Uterus (tissue), 3 donors: ENCODE measurements at regions not wholly inside any gene's neighbourhood (a gene's known extent, or its start where the extent isn't known, plus 50 kb on each side); places are given as distances from the start of the nearest gene placed in this dataset.

ENCODE experiments used
- DNase-seq, 2 donors: peaks; one replicate each; pipeline ENCODE4 v3.0.0-alpha.2; 2019 to 2020
- H3K27ac ChIP-seq, 2 donors: fragments of 200-600 bp; sonication (generic); 1 replicate in 1 of 2; 2 replicates in 1 of 2; pipeline ENCODE4 v1.5.1; 2016 to 2018
- H3K27me3 ChIP-seq, 2 donors: fragments of 200-600 bp; sonication (generic); one replicate each; pipeline ENCODE4 v1.5.1; 2018 to 2019; ENCODE audit warnings: control low read depth in 1 of 2
- H3K36me3 ChIP-seq, 2 donors: fragments of 200-600 bp; sonication (generic); one replicate each; pipeline ENCODE4 v1.5.1; 2019; ENCODE audit warnings: control low read depth in 1 of 2
- H3K4me1 ChIP-seq, 2 donors: fragments of 200-600 bp; sonication (generic); one replicate each; pipeline ENCODE4 v1.5.1; 2018 to 2019; ENCODE audit warnings: control low read depth in 1 of 2
- H3K4me3 ChIP-seq, 2 donors: fragments of 200-600 bp; sonication (generic); 1 replicate in 1 of 2; 2 replicates in 1 of 2; pipeline ENCODE4 v1.5.1; 2018 to 2019; ENCODE audit warnings: mild to moderate bottlenecking in 1 of 2
- H3K9me3 ChIP-seq, 2 donors: fragments of 200-600 bp; sonication (generic); one replicate each; pipeline ENCODE4 v1.5.1; 2019; ENCODE audit warnings: control low read depth in 1 of 2
- POLR2A ChIP-seq, 2 donors: fragments of 450-650 bp; IDR thresholded peaks; one replicate each; pipeline ENCODE4 v1.6.1; 2016; ENCODE audit warnings: antibody characterized with exemption in 2 of 2, mild to moderate bottlenecking in 1 of 2, moderate library complexity in 1 of 2
- intact Hi-C: fragments of 100-400 bp; cut with DNase I; formaldehyde crosslinking; loops from one replicate; pipeline ENCODE4 v1.15.1; 2023; ENCODE audit warnings: low total_unique reads
- TF ChIP-seq, protein P1 (sequence below), 4 experiments: fragments of 200-600 bp in 2 of 4; fragments of 450-650 bp in 2 of 4; sonication (generic) in 2 of 4; IDR thresholded peaks; one replicate each; pipeline ENCODE4 v1.5.1; 2016 to 2019; ENCODE audit warnings: antibody characterized with exemption in 4 of 4, mild to moderate bottlenecking in 2 of 4, moderate library complexity in 1 of 4
- donor health status: DM: yes; HTN: yes; CAD: no.

DNA sequence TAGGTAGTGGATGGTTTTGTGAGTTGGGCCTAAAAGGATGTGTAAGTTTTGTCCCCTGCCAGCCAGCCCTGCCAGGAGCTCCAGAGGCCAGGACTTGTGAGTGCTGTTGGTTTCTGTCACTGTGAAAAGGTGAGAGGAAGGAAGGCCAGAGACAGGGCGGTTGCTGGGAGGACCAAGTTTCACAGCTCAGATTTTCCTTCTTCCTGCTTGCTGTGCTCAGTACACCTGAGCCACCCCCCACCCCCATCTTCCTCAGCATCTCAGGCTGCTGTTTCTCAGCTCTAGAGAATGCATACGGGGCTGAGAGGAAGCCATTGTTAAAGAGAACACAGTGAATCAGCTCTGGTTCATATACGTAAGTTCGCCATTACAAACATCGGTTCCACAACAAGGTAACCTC lies 139.9 kb downstream of the BUB3 start:
- Histone ChIP-seq H3K4me3 (no peak overlapping the region), H3K27ac (no peak overlapping the region), H3K27me3 (no peaks in the 10 kb centered on the region), H3K9me3 (no peaks in the 10 kb centered on the region), H3K36me3 (no peaks in the 10 kb centered on the region), H3K4me1 (no peaks in the 10 kb centered on the region)
- no peak for DNase-seq
- TF ChIP-seq POLR2A (IDR thresholded peaks at IDR 0.05), result no peak
- TF ChIP-seq, protein P1, sequence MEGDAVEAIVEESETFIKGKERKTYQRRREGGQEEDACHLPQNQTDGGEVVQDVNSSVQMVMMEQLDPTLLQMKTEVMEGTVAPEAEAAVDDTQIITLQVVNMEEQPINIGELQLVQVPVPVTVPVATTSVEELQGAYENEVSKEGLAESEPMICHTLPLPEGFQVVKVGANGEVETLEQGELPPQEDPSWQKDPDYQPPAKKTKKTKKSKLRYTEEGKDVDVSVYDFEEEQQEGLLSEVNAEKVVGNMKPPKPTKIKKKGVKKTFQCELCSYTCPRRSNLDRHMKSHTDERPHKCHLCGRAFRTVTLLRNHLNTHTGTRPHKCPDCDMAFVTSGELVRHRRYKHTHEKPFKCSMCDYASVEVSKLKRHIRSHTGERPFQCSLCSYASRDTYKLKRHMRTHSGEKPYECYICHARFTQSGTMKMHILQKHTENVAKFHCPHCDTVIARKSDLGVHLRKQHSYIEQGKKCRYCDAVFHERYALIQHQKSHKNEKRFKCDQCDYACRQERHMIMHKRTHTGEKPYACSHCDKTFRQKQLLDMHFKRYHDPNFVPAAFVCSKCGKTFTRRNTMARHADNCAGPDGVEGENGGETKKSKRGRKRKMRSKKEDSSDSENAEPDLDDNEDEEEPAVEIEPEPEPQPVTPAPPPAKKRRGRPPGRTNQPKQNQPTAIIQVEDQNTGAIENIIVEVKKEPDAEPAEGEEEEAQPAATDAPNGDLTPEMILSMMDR (IDR thresholded peaks at IDR 0.05), result no peak
- intact Hi-C loops, result no loop called here

DNA sequence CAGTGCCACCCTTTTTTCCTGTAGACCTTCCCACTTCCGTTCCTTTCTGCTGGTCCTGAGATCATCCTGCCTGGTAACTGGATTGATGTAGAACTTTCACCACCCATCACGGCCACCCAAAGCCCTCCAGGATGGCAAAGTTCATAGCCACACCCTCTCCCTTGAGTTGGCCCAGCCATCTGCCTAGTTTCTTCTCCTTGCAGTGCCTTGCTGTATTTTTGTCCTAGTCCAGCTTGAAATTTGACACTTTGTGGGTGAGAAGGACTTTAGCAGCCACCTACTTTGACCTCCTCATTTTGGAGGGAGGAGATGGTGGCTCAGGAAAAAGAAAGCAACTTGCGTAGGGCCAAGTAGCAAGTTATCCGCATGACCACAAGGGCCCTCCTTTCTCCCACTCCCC lies 140.7 kb downstream of the BUB3 start:
- no peak for TF ChIP-seq POLR2A (IDR thresholded peaks at IDR 0.05)
- TF ChIP-seq, protein P1 (IDR thresholded peaks at IDR 0.05), result no peak

DNA sequence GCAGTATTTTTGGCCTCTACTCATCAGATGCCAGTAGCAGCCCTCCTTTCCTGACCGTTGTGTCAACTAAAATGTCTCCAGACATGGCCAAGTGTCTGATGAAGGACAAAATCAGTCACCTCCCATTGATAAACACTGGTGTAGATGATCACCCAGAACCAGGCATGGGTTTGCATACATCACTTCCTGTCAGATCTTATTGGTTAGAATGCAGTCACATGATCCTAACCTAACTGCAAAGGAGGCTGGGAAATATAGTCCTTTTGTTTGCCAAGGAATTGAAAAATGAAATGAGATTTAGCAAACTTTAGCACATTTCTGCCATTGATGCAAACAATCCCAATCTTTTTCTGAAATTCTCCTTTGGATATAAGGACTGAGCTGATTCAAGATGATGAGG lies 141.4 kb downstream of the BUB3 start:
- Histone ChIP-seq H3K9me3 (no peaks in the 10 kb centered on the region), H3K36me3 (no peaks in the 10 kb centered on the region), H3K4me1 (no peaks in the 10 kb centered on the region), H3K4me3 (no peak overlapping the region), H3K27ac (no peak overlapping the region), H3K27me3 (no peaks in the 10 kb centered on the region)
- no peak for TF ChIP-seq POLR2A (IDR thresholded peaks at IDR 0.05)
- TF ChIP-seq, protein P1 (IDR thresholded peaks at IDR 0.05), result no peak
- intact Hi-C loops, result no loop called here
- no peak for DNase-seq

More for the DNA sequence above, 140.7 kb downstream of the BUB3 start:
- H3K9me3 ChIP-seq, result no peaks in the 10 kb centered on the region
- H3K27ac ChIP-seq, result no peak overlapping the region
- no peak for DNase-seq
- H3K4me1 ChIP-seq, result no peaks in the 10 kb centered on the region
- no peak overlapping the region for H3K4me3 ChIP-seq
- no peaks in the 10 kb centered on the region for H3K27me3 ChIP-seq
- intact Hi-C loops, result no loop called here
- no peaks in the 10 kb centered on the region for H3K36me3 ChIP-seq

DNA sequence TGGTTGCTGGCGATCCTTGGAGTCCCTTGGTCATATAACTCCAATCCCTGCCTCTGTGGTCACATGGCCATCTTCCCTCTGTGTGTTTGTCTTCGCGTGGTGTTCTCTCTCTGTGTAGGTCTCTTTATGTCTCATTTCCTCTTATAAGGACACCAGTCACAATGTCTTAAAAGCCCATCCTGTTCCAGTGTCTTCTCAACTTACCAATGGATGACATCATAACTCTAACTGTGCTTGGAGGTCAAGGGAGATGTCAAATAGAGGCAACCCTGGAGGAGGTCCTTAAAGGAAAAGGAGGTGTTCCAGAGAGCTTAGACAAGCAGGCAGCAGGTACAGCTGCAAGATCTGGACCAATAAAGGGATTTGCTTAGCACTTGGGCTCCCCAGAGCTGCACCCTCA lies 143.0 kb downstream of the BUB3 start:
- H3K9me3 ChIP-seq, result no peaks in the 10 kb centered on the region
- no peaks in the 10 kb centered on the region for H3K36me3 ChIP-seq
- H3K4me1 ChIP-seq, result no peaks in the 10 kb centered on the region
- H3K4me3 ChIP-seq, result no peak overlapping the region
- H3K27ac ChIP-seq, result no peak overlapping the region
- H3K27me3 ChIP-seq, result no peaks in the 10 kb centered on the region
- DNase-seq, result no peak
- TF ChIP-seq, protein P1 (IDR thresholded peaks at IDR 0.05), result no peak
- TF ChIP-seq POLR2A (IDR thresholded peaks at IDR 0.05), result no peak
- intact Hi-C loops, result no loop called here

DNA sequence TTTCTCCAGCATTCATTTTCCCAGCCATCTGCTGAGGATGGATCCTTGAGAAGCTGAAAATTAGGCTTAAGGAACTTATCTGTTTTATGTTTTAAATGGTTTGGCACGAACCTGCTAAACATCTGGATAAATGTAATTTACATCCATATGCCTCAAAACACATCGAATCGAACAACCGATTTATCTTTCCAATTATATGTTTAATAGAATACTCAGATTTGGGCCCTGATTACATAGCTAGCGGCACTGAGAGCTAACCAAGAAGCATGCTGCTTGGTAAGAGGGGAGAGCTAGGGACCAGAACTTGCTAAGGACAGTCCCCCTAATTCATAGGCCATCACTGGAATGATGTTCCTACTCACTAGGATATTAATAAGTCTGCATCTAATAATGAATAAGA lies 144.4 kb downstream of the BUB3 start:
- no peak overlapping the region for H3K27ac ChIP-seq
- H3K36me3 ChIP-seq, result no peaks in the 10 kb centered on the region
- no peaks in the 10 kb centered on the region for H3K9me3 ChIP-seq
- TF ChIP-seq POLR2A (IDR thresholded peaks at IDR 0.05), result no peak
- TF ChIP-seq, protein P1 (IDR thresholded peaks at IDR 0.05), result no peak
- no peaks in the 10 kb centered on the region for H3K27me3 ChIP-seq
- no peak overlapping the region for H3K4me3 ChIP-seq
- no peaks in the 10 kb centered on the region for H3K4me1 ChIP-seq
- no peak for DNase-seq
- intact Hi-C loops, result no loop called here
